Central memory CD8-positive, alpha-beta T cell (primary cell): ENCODE measurements at regions not wholly inside any gene's neighbourhood (a gene's known extent, or its start where the extent isn't known, plus 50 kb on each side); places are given as distances from the start of the nearest gene placed in this dataset.
"Not testable (repeated sequence)": the region's sequence is repeated elsewhere in the genome, so short reads cannot be mapped to it uniquely, and the experiment has no call there.

Experiments used
- ATAC-seq: fragments of 150-1000 bp; cut with Tn5 transposase; replicated peaks from 2 replicates; pipeline ENCODE4 v1.10.0; 2022; ENCODE audit warnings: mild to moderate bottlenecking, moderate FRiP score, moderate number of reproducible peaks; ENCODE audit not compliant: poor library complexity, severe bottlenecking; ENCODE audit errors: extremely low read depth
- DNase-seq, 2 donors: peaks; one replicate each; pipeline ENCODE4 v3.0.0; 2021; ENCODE audit warnings: low spot score in 2 of 2
- H3K27ac Mint-ChIP-seq: one replicate; pipeline ENCODE4 v1.8.0; 2022; ENCODE audit warnings: low read depth, mild to moderate bottlenecking, moderate library complexity, mixed read lengths
- H3K27me3 Mint-ChIP-seq: one replicate; pipeline ENCODE4 v1.8.0; 2022; ENCODE audit warnings: mixed read lengths
- H3K36me3 Mint-ChIP-seq: one replicate; pipeline ENCODE4 v1.8.0; 2022; ENCODE audit warnings: mild to moderate bottlenecking, moderate library complexity, mixed read lengths; ENCODE audit not compliant: insufficient read depth
- H3K4me1 Mint-ChIP-seq: one replicate; pipeline ENCODE4 v1.8.0; 2022; ENCODE audit warnings: mixed read lengths
- H3K4me3 Mint-ChIP-seq: one replicate; pipeline ENCODE4 v1.8.0; 2022; ENCODE audit warnings: mild to moderate bottlenecking, moderate library complexity, mixed read lengths
- H3K9me3 Mint-ChIP-seq: one replicate; pipeline ENCODE4 v1.8.0; 2022; ENCODE audit warnings: mixed read lengths

DNA sequence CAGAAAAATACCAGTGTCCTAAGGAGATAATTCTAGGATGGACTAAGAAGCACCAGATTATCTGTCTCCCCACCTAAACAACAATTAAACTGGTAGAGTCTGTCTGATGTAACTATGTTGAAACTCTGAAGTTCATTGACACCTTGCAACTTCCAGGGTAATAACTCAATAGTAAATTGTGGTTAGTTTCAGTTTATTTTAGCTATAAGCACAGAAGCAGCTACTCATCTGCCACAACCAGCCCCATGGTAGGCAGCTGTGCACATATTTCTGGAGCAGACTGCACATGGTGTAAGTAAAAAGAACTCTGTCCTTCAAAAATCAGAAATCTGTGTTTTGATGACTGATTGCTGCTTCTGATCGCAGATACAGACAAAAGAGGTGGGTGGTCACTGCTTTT lies 852.1 kb downstream of the CDH11 start:
- no peak overlapping the region for H3K4me3 Mint-ChIP-seq
- H3K9me3 Mint-ChIP-seq = peaks cover 33% of the 10 kb centered on the region
- H3K36me3 Mint-ChIP-seq = no peaks in the 10 kb centered on the region
- ATAC-seq (no peak), DNase-seq (no peak)
- H3K4me1 Mint-ChIP-seq = no peaks in the 10 kb centered on the region
- no peaks in the 10 kb centered on the region for H3K27me3 Mint-ChIP-seq
- no peak overlapping the region for H3K27ac Mint-ChIP-seq

- H3K27ac Mint-ChIP-seq = no peak overlapping the region
- no peak overlapping the region for H3K4me3 Mint-ChIP-seq
- ATAC-seq = no peak
- H3K4me1 Mint-ChIP-seq = no peaks in the 10 kb centered on the region
- H3K36me3 Mint-ChIP-seq = no peaks in the 10 kb centered on the region
- no peak for DNase-seq
- peaks cover 30% of the 10 kb centered on the region for H3K9me3 Mint-ChIP-seq
- H3K27me3 Mint-ChIP-seq = no peaks in the 10 kb centered on the region
Measured at GRCh38 chr16:64265756-64266155, 856.1 kb downstream of the CDH11 start.

- ATAC-seq, H3K36me3 Mint-ChIP-seq, DNase-seq, H3K27ac Mint-ChIP-seq, H3K4me1 Mint-ChIP-seq, H3K27me3 Mint-ChIP-seq, H3K4me3 Mint-ChIP-seq: not testable (repeated sequence)
- peaks cover 31% of the 10 kb centered on the region for H3K9me3 Mint-ChIP-seq
Measured at GRCh38 chr16:64260631-64261401, 861.0 kb downstream of the CDH11 start.

DNA sequence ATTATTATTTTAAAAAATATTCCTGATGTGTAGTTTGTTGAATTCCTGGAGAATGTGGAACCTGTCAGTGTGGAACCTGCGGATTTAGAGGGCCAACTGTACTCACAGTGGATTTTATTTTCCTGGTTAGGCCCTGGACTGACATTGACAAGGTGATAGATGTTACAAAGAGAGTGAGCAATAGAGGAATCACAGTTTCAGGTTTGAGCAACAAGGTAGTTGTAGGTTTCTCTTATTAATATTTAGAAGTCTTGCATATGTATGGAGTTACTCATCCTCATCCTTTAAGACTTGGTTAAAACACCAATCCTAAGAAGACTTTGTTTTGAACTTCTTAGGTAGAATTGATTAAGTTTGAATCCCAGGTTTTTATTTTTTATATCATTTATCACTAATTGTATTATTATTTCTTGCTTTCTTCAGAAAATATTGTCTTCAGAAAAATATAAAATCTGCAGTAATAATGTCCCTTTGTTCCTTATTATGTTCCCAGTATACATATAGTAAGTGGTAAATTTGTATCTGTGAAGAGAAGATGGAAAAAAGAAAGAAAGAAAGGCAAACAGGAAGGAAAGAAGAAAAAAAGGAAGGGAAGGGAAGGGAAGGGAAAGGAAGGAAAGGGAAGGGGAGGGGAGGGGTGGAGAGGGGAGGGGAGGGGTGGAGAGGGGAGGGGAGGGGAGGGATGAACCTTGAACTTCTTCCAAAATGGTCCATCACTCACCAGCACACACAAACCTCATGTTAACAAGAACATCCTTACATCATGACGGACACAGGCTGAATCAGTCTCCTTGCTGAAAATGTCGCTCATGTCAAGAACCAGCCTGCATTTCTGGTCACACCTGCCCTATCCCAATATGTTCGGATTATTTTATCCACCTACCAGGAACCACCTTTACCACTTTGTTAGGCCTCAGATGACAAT lies 867.2 kb downstream of the CDH11 start:
- Mint-ChIP-seq H3K4me1 (no peaks in the 10 kb centered on the region), H3K27ac (no peak overlapping the region), H3K36me3 (peaks cover 2% of the 10 kb centered on the region), H3K4me3 (no peak overlapping the region), H3K27me3 (no peaks in the 10 kb centered on the region), H3K9me3 (peaks cover 30% of the 10 kb centered on the region)
- ATAC-seq = no peak
- DNase-seq = no peak

- Mint-ChIP-seq H3K27me3 (no peaks in the 10 kb centered on the region), H3K9me3 (peaks cover 25% of the 10 kb centered on the region), H3K36me3 (peaks cover 2% of the 10 kb centered on the region), H3K4me3 (no peak overlapping the region), H3K4me1 (no peaks in the 10 kb centered on the region), H3K27ac (no peak overlapping the region)
- ATAC-seq (no peak), DNase-seq (no peak)
Measured at GRCh38 chr16:64253525-64253924, 868.3 kb downstream of the CDH11 start.

GRCh38 chr16:64253096-64253495 lies 868.8 kb downstream of the CDH11 start:
- H3K9me3 Mint-ChIP-seq = peaks cover 25% of the 10 kb centered on the region
- H3K4me3 Mint-ChIP-seq = no peak overlapping the region
- ATAC-seq (no peak), DNase-seq (no peak)
- H3K27me3 Mint-ChIP-seq = no peaks in the 10 kb centered on the region
- no peaks in the 10 kb centered on the region for H3K4me1 Mint-ChIP-seq
- peaks cover 2% of the 10 kb centered on the region for H3K36me3 Mint-ChIP-seq
- H3K27ac Mint-ChIP-seq = no peak overlapping the region

- Mint-ChIP-seq H3K4me1 (no peaks in the 10 kb centered on the region), H3K27ac (no peak overlapping the region), H3K27me3 (no peaks in the 10 kb centered on the region), H3K4me3 (no peak overlapping the region), H3K9me3 (peaks cover 24% of the 10 kb centered on the region), H3K36me3 (peaks cover 2% of the 10 kb centered on the region)
- DNase-seq (no peak), ATAC-seq (no peak)
Measured at GRCh38 chr16:64251742-64252141, 870.1 kb downstream of the CDH11 start.

- Mint-ChIP-seq H3K27me3 (no peaks in the 10 kb centered on the region), H3K9me3 (peaks cover 15% of the 10 kb centered on the region), H3K4me1 (no peaks in the 10 kb centered on the region), H3K36me3 (peaks cover 2% of the 10 kb centered on the region), H3K4me3 (no peak overlapping the region), H3K27ac (no peak overlapping the region)
- no peak for DNase-seq
- ATAC-seq = no peak
Measured at GRCh38 chr16:64250866-64251265, 871.0 kb downstream of the CDH11 start.

- Mint-ChIP-seq H3K36me3 (peaks cover 2% of the 10 kb centered on the region), H3K9me3 (peaks cover under 1% of the 10 kb centered on the region), H3K27ac (no peak overlapping the region), H3K4me1 (no peaks in the 10 kb centered on the region), H3K27me3 (no peaks in the 10 kb centered on the region), H3K4me3 (no peak overlapping the region)
- DNase-seq (no peak), ATAC-seq (no peak)
Measured at GRCh38 chr16:64242492-64242891, 879.4 kb downstream of the CDH11 start.

DNA sequence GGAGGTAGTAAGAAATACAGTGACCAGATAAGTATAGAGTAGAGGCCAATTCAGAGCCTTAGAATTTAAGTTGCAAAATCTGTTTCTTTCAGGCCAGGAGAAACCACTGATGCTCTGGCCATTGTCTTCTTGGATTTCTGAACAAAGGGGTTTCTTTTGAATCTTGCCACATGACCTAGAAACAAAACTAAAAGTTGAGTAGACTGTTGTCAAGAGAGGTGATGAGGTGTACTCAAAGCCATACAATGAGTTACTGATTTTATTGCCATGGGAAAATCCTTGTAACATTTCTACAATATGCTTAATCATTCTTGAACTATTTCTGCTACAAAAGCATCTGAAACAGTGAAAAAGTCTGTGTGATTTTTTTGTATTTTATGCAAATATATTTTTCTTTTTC lies 881.3 kb downstream of the CDH11 start:
- H3K36me3 Mint-ChIP-seq = peaks cover 2% of the 10 kb centered on the region
- DNase-seq (no peak), ATAC-seq (no peak)
- no peak overlapping the region for H3K4me3 Mint-ChIP-seq
- no peaks in the 10 kb centered on the region for H3K4me1 Mint-ChIP-seq
- peaks cover 9% of the 10 kb centered on the region for H3K9me3 Mint-ChIP-seq
- H3K27ac Mint-ChIP-seq = no peak overlapping the region
- H3K27me3 Mint-ChIP-seq = no peaks in the 10 kb centered on the region

DNA sequence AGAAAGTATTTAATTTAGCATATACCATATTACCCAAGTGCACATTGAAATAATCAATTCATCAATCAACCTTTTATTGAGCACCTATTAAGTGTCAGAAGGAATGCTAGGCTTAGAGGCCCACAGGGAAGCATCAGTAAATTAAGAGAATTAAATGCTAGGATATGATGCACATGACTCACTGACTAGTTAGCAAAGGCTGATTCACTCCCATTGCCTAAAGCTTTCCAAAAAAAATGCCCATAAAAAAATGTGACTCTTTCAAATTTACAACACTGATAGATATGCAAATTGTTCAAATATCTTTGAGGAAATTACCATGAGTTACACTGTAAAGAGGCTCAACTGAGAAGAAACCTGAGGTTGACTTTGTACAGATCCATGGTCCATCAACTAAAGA lies 883.3 kb downstream of the CDH11 start:
- peaks cover 17% of the 10 kb centered on the region for H3K9me3 Mint-ChIP-seq

DNA sequence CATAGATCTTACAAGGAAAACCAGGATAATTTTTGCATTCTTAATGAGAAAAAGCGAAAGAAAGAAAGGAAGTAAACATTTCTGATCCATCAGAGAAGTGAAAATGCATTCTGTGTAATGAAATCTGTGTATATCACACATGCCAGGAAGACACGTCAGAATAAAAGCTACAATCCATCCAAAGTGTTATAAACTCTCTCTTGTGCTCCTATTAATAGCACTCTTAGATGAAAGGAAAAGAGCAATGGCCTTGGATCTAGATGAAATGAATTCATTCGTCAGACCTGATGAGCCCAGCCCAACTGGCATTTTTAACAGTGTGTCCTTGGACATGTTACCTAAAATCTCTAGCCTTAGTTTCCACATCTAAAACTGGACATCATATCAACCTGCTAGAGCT lies 885.5 kb downstream of the CDH11 start:
- Mint-ChIP-seq H3K4me3 (no peak overlapping the region), H3K27ac (no peak overlapping the region), H3K36me3 (peaks cover 2% of the 10 kb centered on the region), H3K4me1 (no peaks in the 10 kb centered on the region), H3K27me3 (no peaks in the 10 kb centered on the region), H3K9me3 (peaks cover 17% of the 10 kb centered on the region)
- DNase-seq (no peak), ATAC-seq (no peak)

More for the DNA sequence above, 883.3 kb downstream of the CDH11 start:
- Mint-ChIP-seq H3K4me3 (no peak overlapping the region), H3K27ac (no peak overlapping the region), H3K4me1 (no peaks in the 10 kb centered on the region), H3K27me3 (no peaks in the 10 kb centered on the region), H3K36me3 (peaks cover 2% of the 10 kb centered on the region)
- no peak for ATAC-seq
- no peak for DNase-seq

DNA sequence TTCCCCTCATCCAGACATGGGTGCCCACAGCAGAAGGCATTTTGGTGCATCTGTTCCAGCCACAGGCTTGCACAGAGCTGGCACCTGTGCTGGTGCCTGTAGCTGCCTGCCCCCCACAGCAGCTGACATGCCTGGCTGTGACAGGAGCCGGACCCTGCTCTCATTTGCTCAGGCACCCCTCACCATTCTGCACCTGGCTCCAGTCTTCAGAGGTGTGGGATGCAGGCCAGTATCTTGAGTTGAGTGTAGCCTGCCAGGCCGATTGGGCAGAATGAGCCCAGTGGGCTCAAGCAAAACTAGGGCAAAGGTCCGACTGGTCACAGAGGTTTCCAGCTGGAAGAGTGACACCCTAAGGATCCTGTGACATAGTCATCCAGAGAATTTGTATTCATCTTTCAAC lies 887.7 kb downstream of the CDH11 start:
- Mint-ChIP-seq H3K27me3 (no peaks in the 10 kb centered on the region), H3K27ac (no peak overlapping the region), H3K4me3 (no peak overlapping the region), H3K4me1 (no peaks in the 10 kb centered on the region), H3K36me3 (peaks cover 1% of the 10 kb centered on the region), H3K9me3 (peaks cover 17% of the 10 kb centered on the region)
- DNase-seq (no peak), ATAC-seq (no peak)
